ENCODE measurements at regions not wholly inside any gene's neighbourhood (a gene's known extent, or its start where the extent isn't known, plus 50 kb on each side); places are given as distances from the start of the nearest gene placed in this dataset.

- no peak for DNase-seq
Measured at GRCh38 chr5:89015409-89015808, 132.4 kb upstream of the MEF2C start.

- DNase-seq, result peak; percentile 5
Measured at GRCh38 chr5:89011778-89012711, 129.1 kb upstream of the MEF2C start.

- DNase-seq, result no peak
Measured at GRCh38 chr5:89010512-89010911, 127.5 kb upstream of the MEF2C start.

GRCh38 chr5:89008291-89008690 lies 125.3 kb upstream of the MEF2C start:
- DNase-seq, result no peak

GRCh38 chr5:89005990-89006389 lies 123.0 kb upstream of the MEF2C start:
- DNase-seq, result no peak

- DNase-seq, result no peak
Measured at GRCh38 chr5:89004379-89004778, 121.4 kb upstream of the MEF2C start.

GRCh38 chr5:89003563-89004036 lies 120.6 kb upstream of the MEF2C start:
- DNase-seq, result no peak

GRCh38 chr5:88999853-89000252 lies 116.9 kb upstream of the MEF2C start:
- no peak for DNase-seq

- no peak for DNase-seq
Measured at GRCh38 chr5:88997937-88998336, 115.0 kb upstream of the MEF2C start.

- no peak for DNase-seq
Measured at GRCh38 chr5:88984040-88984439, 101.1 kb upstream of the MEF2C start.

- no peak for DNase-seq
Measured at GRCh38 chr5:88979726-88980125, 96.7 kb upstream of the MEF2C start.

GRCh38 chr5:88979244-88979643 lies 96.3 kb upstream of the MEF2C start:
- peak; percentile 36 for DNase-seq

GRCh38 chr5:88976914-88977313 lies 93.9 kb upstream of the MEF2C start:
- DNase-seq, result no peak

GRCh38 chr5:88967633-88968585 lies 84.9 kb upstream of the MEF2C start:
- DNase-seq, result no peak

- DNase-seq, result no peak
Measured at GRCh38 chr5:88964831-88965230, 81.8 kb upstream of the MEF2C start.

GRCh38 chr5:88957013-88957412 lies 74.0 kb upstream of the MEF2C start:
- DNase-seq, result no peak

- DNase-seq, result peak; percentile 3
Measured at GRCh38 chr5:88956416-88956815, 73.4 kb upstream of the MEF2C start.

- no peak for DNase-seq
Measured at GRCh38 chr5:88955403-88955802, 72.4 kb upstream of the MEF2C start.

- DNase-seq, result no peak
Measured at GRCh38 chr5:88954511-88954910, 71.5 kb upstream of the MEF2C start.

- DNase-seq, result no peak
Measured at GRCh38 chr5:88952996-88953643, 70.1 kb upstream of the MEF2C start.

GRCh38 chr5:88952344-88952743 lies 69.4 kb upstream of the MEF2C start:
- DNase-seq, result peak; percentile 9

GRCh38 chr5:88951457-88951856 lies 68.5 kb upstream of the MEF2C start:
- DNase-seq, result no peak
